BE2C (cell line): ENCODE measurements at regions not wholly inside any gene's neighbourhood (a gene's known extent, or its start where the extent isn't known, plus 50 kb on each side); places are given as distances from the start of the nearest gene placed in this dataset.

Experiments
- DNase-seq: peaks from one replicate; pipeline ENCODE4 v3.0.0-alpha.2; 2020
- H3K27me3 ChIP-seq: fragments of 250-450 bp; sonication (Bioruptor Pico); 2 replicates; pipeline ENCODE4 v1.5.1; 2020; ENCODE audit warnings: mild to moderate bottlenecking
- H3K36me3 ChIP-seq: fragments of 250-450 bp; sonication (Bioruptor Pico); 2 replicates; pipeline ENCODE4 v1.5.1; 2020; ENCODE audit warnings: mild to moderate bottlenecking
- H3K4me1 ChIP-seq: fragments of 250-450 bp; sonication (Bioruptor Pico); 2 replicates; pipeline ENCODE4 v1.5.1; 2020
- H3K4me3 ChIP-seq: 2 replicates; pipeline ENCODE4 v1.5.1; 2011; ENCODE audit warnings: low read depth, low read length
- H3K9me3 ChIP-seq: fragments of 250-450 bp; sonication (Bioruptor Pico); 2 replicates; pipeline ENCODE4 v1.5.1; 2020
- TF ChIP-seq, protein P1 (sequence below): IDR thresholded peaks from 2 replicates; pipeline ENCODE4 v1.5.1; 2012; ENCODE audit warnings: mild to moderate bottlenecking, low read depth, low read length

- no peaks in the 10 kb centered on the region for H3K27me3 ChIP-seq
- DNase-seq = no peak
- TF ChIP-seq, protein P1, sequence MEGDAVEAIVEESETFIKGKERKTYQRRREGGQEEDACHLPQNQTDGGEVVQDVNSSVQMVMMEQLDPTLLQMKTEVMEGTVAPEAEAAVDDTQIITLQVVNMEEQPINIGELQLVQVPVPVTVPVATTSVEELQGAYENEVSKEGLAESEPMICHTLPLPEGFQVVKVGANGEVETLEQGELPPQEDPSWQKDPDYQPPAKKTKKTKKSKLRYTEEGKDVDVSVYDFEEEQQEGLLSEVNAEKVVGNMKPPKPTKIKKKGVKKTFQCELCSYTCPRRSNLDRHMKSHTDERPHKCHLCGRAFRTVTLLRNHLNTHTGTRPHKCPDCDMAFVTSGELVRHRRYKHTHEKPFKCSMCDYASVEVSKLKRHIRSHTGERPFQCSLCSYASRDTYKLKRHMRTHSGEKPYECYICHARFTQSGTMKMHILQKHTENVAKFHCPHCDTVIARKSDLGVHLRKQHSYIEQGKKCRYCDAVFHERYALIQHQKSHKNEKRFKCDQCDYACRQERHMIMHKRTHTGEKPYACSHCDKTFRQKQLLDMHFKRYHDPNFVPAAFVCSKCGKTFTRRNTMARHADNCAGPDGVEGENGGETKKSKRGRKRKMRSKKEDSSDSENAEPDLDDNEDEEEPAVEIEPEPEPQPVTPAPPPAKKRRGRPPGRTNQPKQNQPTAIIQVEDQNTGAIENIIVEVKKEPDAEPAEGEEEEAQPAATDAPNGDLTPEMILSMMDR = no peak
- H3K36me3 ChIP-seq = no peaks in the 10 kb centered on the region
- no peaks in the 10 kb centered on the region for H3K9me3 ChIP-seq
- H3K4me1 ChIP-seq = no peaks in the 10 kb centered on the region
- H3K4me3 ChIP-seq = no peak overlapping the region
Measured at GRCh38 chr2:221810650-221811049, 238.5 kb upstream of the EPHA4 start.

DNA sequence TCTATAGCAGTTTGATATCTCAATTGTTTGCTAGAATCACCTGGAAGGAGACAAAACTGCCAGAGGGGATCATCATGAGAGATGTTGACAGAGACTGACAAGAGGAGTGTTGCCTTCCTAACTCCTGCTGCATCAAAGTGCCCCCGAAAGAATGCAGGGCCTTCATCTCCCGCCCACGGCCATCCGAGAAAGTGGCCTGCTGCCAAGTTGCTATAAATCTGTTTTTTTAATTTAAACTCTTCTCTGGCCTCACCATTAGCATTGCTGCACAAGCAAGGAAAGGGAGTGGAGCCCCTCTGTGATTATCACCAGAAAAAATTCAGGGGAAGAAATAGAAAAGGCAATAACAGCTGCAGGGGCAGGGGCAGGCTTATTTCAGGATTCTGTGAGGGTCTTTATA, 238.1 kb upstream of the EPHA4 start:
- Histone ChIP-seq H3K27me3 (no peaks in the 10 kb centered on the region), H3K4me1 (no peaks in the 10 kb centered on the region), H3K36me3 (no peaks in the 10 kb centered on the region), H3K9me3 (no peaks in the 10 kb centered on the region), H3K4me3 (no peak overlapping the region)
- TF ChIP-seq, protein P1 = no peak
- no peak for DNase-seq

DNA sequence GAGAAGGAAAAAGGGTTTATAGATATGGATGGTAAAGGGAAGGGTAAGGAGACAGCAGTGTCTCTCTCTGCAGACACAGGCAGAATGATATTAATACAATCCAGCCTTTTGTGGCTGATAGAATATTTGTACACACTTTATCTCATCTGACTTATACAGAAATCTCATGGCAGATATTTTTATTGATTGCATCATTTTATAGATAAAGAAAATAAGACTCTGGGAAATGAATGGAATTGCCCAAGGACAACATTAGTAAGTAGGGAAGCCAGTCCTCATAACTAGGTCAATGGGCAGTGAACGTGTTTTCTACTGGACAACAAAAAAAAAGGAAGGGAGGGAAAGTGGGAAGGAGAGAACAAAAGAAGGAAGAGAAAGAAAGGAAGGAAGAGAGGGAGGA, 236.4 kb upstream of the EPHA4 start:
- H3K9me3 ChIP-seq = no peaks in the 10 kb centered on the region
- no peaks in the 10 kb centered on the region for H3K36me3 ChIP-seq
- TF ChIP-seq, protein P1 = no peak
- DNase-seq = no peak
- no peaks in the 10 kb centered on the region for H3K27me3 ChIP-seq
- no peak overlapping the region for H3K4me3 ChIP-seq
- H3K4me1 ChIP-seq = no peaks in the 10 kb centered on the region

DNA sequence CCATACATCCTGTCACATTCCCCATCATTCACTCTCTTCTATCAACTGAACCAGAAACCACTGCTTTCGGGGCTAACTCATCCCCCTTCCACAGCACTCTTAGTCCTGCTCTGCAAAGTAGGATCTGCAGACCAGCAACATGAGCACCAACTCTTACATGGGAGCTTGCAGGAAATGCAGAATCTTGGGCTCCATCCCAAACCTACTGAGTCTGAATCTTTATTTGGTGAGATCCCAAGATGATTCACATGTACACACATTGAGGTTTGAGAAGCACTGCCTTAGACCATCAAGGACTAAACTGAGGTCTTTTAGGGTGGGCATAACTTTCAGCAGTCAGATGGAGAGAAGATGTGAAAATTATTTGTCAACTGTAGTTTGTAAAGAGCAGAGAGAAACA, 235.6 kb upstream of the EPHA4 start:
- no peaks in the 10 kb centered on the region for H3K9me3 ChIP-seq
- no peak overlapping the region for H3K4me3 ChIP-seq
- H3K27me3 ChIP-seq = no peaks in the 10 kb centered on the region
- H3K36me3 ChIP-seq = no peaks in the 10 kb centered on the region
- H3K4me1 ChIP-seq = no peaks in the 10 kb centered on the region
- TF ChIP-seq, protein P1 = no peak
- no peak for DNase-seq

DNA sequence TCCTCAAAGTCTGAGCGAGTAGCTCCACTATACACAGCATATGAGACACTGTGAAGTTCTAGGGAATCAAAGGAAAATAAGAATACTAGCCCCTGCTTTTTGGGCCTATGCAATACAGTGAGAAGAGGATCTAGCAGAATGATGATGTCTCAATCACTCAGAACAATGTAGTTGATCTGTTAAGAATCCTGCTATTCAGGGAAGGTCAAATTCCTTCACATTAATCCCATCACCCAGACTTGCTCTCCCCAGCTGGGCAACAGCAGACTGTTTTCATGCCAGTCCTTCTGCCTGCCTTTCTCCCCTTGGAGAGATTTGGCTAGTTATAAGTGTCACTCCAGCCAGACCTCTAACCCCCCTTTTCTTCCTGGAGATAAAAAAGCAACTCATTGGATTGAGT, 230.0 kb upstream of the EPHA4 start:
- H3K27me3 ChIP-seq = no peaks in the 10 kb centered on the region
- no peaks in the 10 kb centered on the region for H3K36me3 ChIP-seq

GRCh38 chr2:221792971-221793521, 220.9 kb upstream of the EPHA4 start:
- Histone ChIP-seq H3K27me3 (peaks cover 3% of the 10 kb centered on the region; the same call in 1 of the 2 replicates), H3K36me3 (no peaks in the 10 kb centered on the region), H3K4me3 (no peak overlapping the region), H3K4me1 (no peaks in the 10 kb centered on the region), H3K9me3 (no peaks in the 10 kb centered on the region; the same call in 1 of the 2 replicates)
- no peak for DNase-seq
- TF ChIP-seq, protein P1 = no peak

More for the DNA sequence above, 230.0 kb upstream of the EPHA4 start:
- DNase-seq = no peak
- TF ChIP-seq, protein P1 = no peak
- Histone ChIP-seq H3K4me3 (no peak overlapping the region), H3K9me3 (no peaks in the 10 kb centered on the region), H3K4me1 (no peaks in the 10 kb centered on the region)
